ENCODE measurements at regions not wholly inside any gene's neighbourhood (a gene's known extent, or its start where the extent isn't known, plus 50 kb on each side); places are given as distances from the start of the nearest gene placed in this dataset.

DNA sequence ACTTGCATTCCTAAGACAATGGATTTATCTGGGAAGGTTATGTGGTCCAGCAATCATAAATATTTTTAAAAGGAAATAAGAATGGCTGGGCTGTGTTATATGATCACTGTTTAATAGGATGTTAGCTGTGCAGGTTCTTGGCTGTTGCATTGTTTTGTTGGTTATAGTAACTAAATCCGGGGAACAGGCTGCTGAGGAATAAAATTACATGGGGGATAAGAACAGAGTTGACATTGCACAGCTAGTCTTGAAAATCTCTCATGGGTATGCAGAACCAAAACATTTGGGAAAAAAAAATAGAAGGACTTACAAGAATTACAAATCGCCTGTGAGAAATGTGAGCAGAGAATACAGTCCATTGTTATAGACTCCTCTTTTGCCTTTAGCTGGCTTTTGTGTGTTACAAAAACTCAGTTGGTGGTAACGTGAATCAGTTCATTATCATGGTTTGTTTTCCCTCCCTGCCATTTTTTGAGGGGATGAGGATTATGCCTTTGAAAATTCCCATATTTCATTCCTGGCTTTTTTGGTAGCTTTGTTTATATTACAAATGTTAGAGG, 375.3 kb upstream of the DAB2 start:
- intact Hi-C loops (cut with DNase I): no loop called here
- H3K27me3 ChIP-seq: no peaks in the 10 kb centered on the region
- no peak for DNase-seq (ENCODE audit: low spot score in 2 of 2)
- TF ChIP-seq, protein P1, sequence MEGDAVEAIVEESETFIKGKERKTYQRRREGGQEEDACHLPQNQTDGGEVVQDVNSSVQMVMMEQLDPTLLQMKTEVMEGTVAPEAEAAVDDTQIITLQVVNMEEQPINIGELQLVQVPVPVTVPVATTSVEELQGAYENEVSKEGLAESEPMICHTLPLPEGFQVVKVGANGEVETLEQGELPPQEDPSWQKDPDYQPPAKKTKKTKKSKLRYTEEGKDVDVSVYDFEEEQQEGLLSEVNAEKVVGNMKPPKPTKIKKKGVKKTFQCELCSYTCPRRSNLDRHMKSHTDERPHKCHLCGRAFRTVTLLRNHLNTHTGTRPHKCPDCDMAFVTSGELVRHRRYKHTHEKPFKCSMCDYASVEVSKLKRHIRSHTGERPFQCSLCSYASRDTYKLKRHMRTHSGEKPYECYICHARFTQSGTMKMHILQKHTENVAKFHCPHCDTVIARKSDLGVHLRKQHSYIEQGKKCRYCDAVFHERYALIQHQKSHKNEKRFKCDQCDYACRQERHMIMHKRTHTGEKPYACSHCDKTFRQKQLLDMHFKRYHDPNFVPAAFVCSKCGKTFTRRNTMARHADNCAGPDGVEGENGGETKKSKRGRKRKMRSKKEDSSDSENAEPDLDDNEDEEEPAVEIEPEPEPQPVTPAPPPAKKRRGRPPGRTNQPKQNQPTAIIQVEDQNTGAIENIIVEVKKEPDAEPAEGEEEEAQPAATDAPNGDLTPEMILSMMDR (IDR thresholded peaks at IDR 0.05): no peak
- H3K4me1 ChIP-seq: no peaks in the 10 kb centered on the region
- no peaks in the 10 kb centered on the region for H3K9me3 ChIP-seq
- no peaks in the 10 kb centered on the region for H3K36me3 ChIP-seq
- H3K27ac ChIP-seq: no peak overlapping the region
- no peak overlapping the region for H3K4me3 ChIP-seq

DNA sequence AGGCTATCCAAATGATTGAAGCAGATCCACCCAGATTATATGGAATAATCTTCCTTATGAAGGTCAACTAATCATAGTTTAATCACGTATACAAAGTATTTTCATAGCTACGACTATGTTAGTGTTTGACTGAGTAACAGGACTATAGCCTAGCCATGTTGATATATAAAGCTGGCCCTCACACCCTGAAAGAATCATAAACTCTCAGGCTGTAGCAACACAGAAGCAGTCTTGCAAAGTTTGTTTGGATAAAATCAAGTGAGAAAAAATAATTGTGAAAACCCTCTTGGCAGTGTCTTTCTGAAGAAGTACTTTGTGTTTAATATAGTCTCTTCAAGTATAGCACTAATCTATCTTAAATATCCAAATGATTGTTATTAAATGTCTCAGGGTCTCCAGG, 374.5 kb upstream of the DAB2 start:
- Histone ChIP-seq H3K4me1 (no peaks in the 10 kb centered on the region), H3K27ac (no peak overlapping the region), H3K27me3 (no peaks in the 10 kb centered on the region), H3K36me3 (no peaks in the 10 kb centered on the region), H3K9me3 (no peaks in the 10 kb centered on the region), H3K4me3 (no peak overlapping the region)
- TF ChIP-seq, protein P1 (IDR thresholded peaks at IDR 0.05): no peak
- intact Hi-C loops (cut with DNase I): no loop called here
- DNase-seq (ENCODE audit: low spot score in 2 of 2): no peak

DNA sequence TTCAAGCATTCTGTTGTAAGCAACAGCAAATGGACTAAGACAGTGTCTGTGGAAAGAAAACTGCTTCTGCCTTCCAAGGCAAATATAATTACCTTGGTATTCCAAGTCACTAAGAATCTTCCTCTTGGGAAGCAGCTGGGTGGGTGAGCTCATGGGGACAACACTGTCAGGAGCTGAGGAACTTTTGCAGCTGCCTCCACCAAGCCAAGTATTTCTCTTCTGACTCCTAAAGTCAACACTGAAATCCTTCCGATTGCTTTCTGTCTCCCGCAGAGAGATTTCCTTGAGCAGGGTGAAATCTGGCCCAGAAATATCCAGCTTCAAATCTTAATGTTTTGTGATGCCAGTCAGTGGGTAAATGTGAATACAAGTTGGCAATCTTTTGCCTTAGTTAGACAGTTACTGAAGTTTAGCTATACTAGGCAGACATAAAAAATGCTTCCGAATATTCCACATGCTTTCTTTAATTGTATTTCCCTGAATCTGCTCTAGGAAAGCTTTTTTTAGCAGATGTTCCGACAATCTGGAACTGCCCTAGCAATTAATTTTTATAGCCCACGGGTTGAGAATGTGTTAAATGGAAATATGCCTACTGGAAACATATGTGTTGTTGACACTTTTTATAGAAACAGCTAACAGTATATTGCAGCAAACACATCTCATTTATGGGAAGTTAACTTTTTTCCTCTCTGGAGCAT, 369.9 kb upstream of the DAB2 start:
- no peak overlapping the region for H3K27ac ChIP-seq
- intact Hi-C loops (cut with DNase I): no loop called here
- no peak for DNase-seq (ENCODE audit: low spot score in 2 of 2)
- H3K4me1 ChIP-seq: no peaks in the 10 kb centered on the region
- no peaks in the 10 kb centered on the region for H3K36me3 ChIP-seq
- TF ChIP-seq, protein P1 (IDR thresholded peaks at IDR 0.05): no peak
- H3K9me3 ChIP-seq: no peaks in the 10 kb centered on the region
- H3K27me3 ChIP-seq: no peaks in the 10 kb centered on the region
- no peak overlapping the region for H3K4me3 ChIP-seq

DNA sequence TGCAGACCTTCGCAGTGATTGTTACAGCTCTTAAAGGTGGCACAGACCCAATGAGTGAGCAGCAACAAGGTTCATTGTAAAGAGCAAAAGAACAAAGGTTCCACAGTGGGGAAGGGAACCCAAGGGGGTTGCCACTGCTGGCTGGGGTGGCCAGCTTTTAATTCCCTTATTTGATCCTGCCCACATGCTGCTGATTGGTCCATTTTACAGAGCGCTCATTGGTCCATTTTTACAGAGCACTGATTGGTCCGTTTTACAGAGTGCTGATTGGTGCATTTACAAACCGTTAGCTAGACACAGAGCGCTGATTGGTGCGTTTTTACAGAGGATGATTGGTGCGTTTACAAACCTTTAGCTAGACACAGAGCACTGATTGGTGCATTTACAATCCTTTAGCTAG, 360.6 kb upstream of the DAB2 start:
- H3K36me3 ChIP-seq: no peaks in the 10 kb centered on the region
- no peaks in the 10 kb centered on the region for H3K27me3 ChIP-seq
- H3K4me3 ChIP-seq: no peak overlapping the region
- no peaks in the 10 kb centered on the region for H3K4me1 ChIP-seq
- intact Hi-C loops (cut with DNase I): no loop called here
- TF ChIP-seq, protein P1 (IDR thresholded peaks at IDR 0.05): no peak
- DNase-seq (ENCODE audit: low spot score in 2 of 2): no peak
- H3K27ac ChIP-seq: no peak overlapping the region
- no peaks in the 10 kb centered on the region for H3K9me3 ChIP-seq

DNA sequence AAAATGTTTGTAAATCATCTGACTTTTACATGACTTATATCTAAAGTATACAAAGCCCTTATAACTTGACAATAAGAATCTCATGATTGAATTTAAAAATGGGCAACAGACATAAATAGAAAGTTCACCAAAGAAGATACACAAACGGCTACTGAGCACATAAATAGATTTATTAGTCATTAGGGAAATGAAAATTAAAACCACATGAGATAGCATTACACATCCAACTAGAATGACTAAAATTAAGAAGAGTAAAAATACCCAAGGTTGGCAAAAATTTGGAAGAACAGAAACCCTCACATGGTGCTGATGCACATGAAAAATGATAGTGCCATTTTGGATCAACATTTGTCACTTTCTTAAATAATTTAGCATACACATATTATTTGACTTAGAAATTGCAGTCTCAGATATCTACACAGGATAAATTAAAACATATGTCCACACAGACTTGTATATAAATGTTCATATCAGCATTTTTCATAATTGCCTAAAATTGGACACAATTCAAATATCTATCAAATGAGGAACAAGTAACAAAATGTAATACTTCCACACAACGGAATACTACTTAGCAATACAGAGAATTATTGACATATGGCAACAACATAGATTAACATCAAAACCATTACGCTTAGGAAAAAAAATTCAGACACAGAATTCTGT, 359.1 kb upstream of the DAB2 start:
- H3K4me1 ChIP-seq: no peaks in the 10 kb centered on the region
- no peaks in the 10 kb centered on the region for H3K36me3 ChIP-seq
- H3K9me3 ChIP-seq: no peaks in the 10 kb centered on the region
- H3K4me3 ChIP-seq: no peak overlapping the region
- TF ChIP-seq, protein P1 (IDR thresholded peaks at IDR 0.05): no peak
- no peak overlapping the region for H3K27ac ChIP-seq
- no peaks in the 10 kb centered on the region for H3K27me3 ChIP-seq
- intact Hi-C loops (cut with DNase I): no loop called here
- DNase-seq (ENCODE audit: low spot score in 2 of 2): no peak

Data from ascending aorta (tissue), 2 donors.